Gastroesophageal sphincter (tissue), 4 donors: ENCODE measurements at regions not wholly inside any gene's neighbourhood (a gene's known extent, or its start where the extent isn't known, plus 50 kb on each side); places are given as distances from the start of the nearest gene placed in this dataset.

ENCODE experiments used
- ATAC-seq: fragments of 150-250 bp; one replicate; pipeline ENCODE4 v1.9.1; 2016; ENCODE audit warnings: mild to moderate bottlenecking, moderate library complexity
- H3K27ac ChIP-seq, 4 donors: fragments of 200-600 bp; sonication (generic) in 3 of 4; 1 replicate in 3 of 4; 2 replicates in 1 of 4; pipeline ENCODE4 v1.5.1; 2016 to 2019
- H3K27me3 ChIP-seq: fragments of 200-600 bp; sonication (generic); one replicate; pipeline ENCODE4 v1.5.1; 2019
- H3K36me3 ChIP-seq, 2 donors: fragments of 200-600 bp; sonication (generic); one replicate each; pipeline ENCODE4 v1.5.1; 2019; ENCODE audit warnings: control low read depth in 1 of 2
- H3K4me1 ChIP-seq, 3 donors: fragments of 200-600 bp; sonication (generic); 1 replicate in 2 of 3; 2 replicates in 1 of 3; pipeline ENCODE4 v1.5.1; 2016 to 2019; ENCODE audit warnings: control low read depth in 2 of 3
- H3K4me3 ChIP-seq, 2 donors: fragments of 200-600 bp; sonication (generic); one replicate each; pipeline ENCODE4 v1.5.1; 2019; ENCODE audit warnings: mild to moderate bottlenecking in 1 of 2, moderate library complexity in 1 of 2
- H3K9me3 ChIP-seq, 3 donors: fragments of 200-600 bp; sonication (generic); one replicate each; pipeline ENCODE4 v1.5.1; 2017 to 2019; ENCODE audit warnings: control low read depth in 2 of 3
- EP300 ChIP-seq: sonication (generic); formaldehyde crosslinking; IDR thresholded peaks from one replicate; pipeline ENCODE4 v1.6.1; 2017; ENCODE audit warnings: antibody characterized with exemption, mild to moderate bottlenecking
- POLR2A ChIP-seq, 2 donors: fragments of 450-650 bp; IDR thresholded peaks; one replicate each; pipeline ENCODE4 v1.6.1; 2017; ENCODE audit warnings: antibody characterized with exemption in 2 of 2, mild to moderate bottlenecking in 2 of 2, moderate library complexity in 1 of 2
- POLR2AphosphoS5 ChIP-seq: sonication (generic); formaldehyde crosslinking; IDR thresholded peaks from one replicate; pipeline ENCODE4 v1.6.1; 2017; ENCODE audit warnings: antibody characterized with exemption
- WGBS, 2 donors: methylation state at CpG; one replicate each; pipeline ENCODE4 v1.1.5; 2018; ENCODE audit warnings: low coverage in 1 of 2; 5-methylcytosine and 5-hydroxymethylcytosine counted together
- TF ChIP-seq, protein P1 (sequence below), 4 experiments: fragments of 200-600 bp in 2 of 4; fragments of 450-650 bp in 2 of 4; sonication (generic) in 1 of 4; IDR thresholded peaks; one replicate each; pipeline ENCODE4 v1.5.1; 2017 to 2019; ENCODE audit warnings: antibody characterized with exemption in 4 of 4, mild to moderate bottlenecking in 2 of 4, moderate library complexity in 2 of 4

DNA sequence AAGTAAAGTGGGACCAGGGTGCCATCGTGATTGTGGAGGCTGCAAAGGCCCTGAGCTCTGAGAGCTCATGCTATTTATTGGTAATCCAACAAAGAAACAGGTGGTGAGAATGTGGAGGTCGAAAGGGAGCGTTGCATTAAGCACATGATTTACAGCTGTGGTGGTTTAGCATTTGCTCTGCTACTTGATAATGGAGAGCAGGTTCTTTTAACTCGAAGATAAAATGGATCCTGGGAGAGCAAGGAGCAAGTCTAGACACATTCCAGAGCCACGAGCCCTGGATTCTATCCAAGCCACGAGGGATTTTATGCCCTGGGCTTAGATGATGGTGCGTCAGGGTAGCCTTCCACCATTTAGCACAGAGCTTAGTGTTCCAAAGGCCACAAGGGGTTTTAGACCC lies 1710.1 kb upstream of the CDH9 start:
- no peak for ATAC-seq
- 32 to 64% methylated on average over 6 to 7 of the region's 7 CpGs for WGBS, 2 donors
- no peaks in the 10 kb centered on the region for H3K9me3 ChIP-seq

DNA sequence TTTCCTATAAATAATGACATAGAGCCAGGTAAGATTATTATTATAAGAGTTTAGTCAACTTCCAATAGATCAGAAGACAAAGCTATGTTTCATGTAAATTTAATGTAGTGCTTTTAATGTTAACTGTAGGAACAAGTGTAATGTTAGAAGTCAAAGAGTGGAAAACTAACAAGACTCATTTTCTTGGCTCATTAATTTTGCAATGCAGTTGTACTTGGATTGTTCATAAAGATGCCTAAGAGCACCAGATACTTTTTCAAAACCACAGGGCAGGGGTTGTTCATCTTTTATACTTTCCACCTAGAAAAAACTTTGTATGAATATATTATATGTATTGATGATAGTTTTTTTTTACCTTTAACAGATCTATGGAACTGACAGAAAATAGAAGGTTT lies 1705.3 kb upstream of the CDH9 start:
- no peaks in the 10 kb centered on the region for H3K9me3 ChIP-seq
- H3K4me3 ChIP-seq = no peak overlapping the region
- no peaks in the 10 kb centered on the region for H3K36me3 ChIP-seq
- no peak for ATAC-seq
- no peaks in the 10 kb centered on the region for H3K27me3 ChIP-seq
- TF ChIP-seq POLR2AphosphoS5 = no peak
- TF ChIP-seq, protein P1, sequence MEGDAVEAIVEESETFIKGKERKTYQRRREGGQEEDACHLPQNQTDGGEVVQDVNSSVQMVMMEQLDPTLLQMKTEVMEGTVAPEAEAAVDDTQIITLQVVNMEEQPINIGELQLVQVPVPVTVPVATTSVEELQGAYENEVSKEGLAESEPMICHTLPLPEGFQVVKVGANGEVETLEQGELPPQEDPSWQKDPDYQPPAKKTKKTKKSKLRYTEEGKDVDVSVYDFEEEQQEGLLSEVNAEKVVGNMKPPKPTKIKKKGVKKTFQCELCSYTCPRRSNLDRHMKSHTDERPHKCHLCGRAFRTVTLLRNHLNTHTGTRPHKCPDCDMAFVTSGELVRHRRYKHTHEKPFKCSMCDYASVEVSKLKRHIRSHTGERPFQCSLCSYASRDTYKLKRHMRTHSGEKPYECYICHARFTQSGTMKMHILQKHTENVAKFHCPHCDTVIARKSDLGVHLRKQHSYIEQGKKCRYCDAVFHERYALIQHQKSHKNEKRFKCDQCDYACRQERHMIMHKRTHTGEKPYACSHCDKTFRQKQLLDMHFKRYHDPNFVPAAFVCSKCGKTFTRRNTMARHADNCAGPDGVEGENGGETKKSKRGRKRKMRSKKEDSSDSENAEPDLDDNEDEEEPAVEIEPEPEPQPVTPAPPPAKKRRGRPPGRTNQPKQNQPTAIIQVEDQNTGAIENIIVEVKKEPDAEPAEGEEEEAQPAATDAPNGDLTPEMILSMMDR (IDR thresholded peaks at IDR 0.05) = no peak
- TF ChIP-seq EP300 = no peak
- no peak for TF ChIP-seq POLR2A (IDR thresholded peaks at IDR 0.05)
- H3K27ac ChIP-seq = no peak overlapping the region
- H3K4me1 ChIP-seq = no peaks in the 10 kb centered on the region

More for the DNA sequence above, 1710.1 kb upstream of the CDH9 start:
- Histone ChIP-seq H3K27me3 (no peaks in the 10 kb centered on the region), H3K36me3 (no peaks in the 10 kb centered on the region), H3K4me3 (no peak overlapping the region), H3K27ac (no peak overlapping the region), H3K4me1 (no peaks in the 10 kb centered on the region)
- TF ChIP-seq, protein P1 (IDR thresholded peaks at IDR 0.05) = no peak

DNA sequence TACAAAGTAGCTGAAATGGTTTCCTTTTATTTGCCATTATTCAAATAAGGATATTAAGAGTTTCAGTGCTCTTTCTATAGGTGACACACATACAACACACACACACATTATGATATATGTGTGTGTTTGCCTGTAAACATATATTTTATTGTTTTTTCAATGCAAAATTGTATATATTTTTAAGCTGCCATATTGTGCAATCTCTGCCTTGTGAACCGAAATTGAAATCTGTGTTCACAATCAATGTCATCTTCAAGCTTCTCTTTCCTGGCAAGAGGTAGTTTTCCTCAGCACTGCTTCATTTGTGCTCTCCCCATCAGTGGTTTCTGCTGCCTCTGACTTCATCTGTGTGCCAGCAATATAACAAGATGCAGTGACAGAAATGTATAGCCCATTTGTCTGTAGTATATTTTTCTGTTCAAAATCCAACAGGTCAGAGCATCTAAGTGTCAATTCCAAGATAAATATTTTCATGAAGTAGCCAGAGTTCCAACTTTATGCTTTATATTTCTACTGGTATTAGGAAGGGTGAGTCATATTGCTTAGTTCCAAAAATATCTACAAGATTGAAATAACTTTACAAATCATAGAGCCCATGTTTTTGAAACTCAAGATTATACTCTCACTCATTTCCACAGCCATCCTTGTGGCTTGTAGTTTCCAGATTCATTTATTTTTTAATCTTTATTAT lies 1704.8 kb upstream of the CDH9 start:
- TF ChIP-seq, protein P1 (IDR thresholded peaks at IDR 0.05) = no peak
- TF ChIP-seq POLR2A (IDR thresholded peaks at IDR 0.05) (no peak), EP300 (no peak), POLR2AphosphoS5 (no peak)
- H3K27ac ChIP-seq = no peak overlapping the region
- H3K27me3 ChIP-seq = no peaks in the 10 kb centered on the region
- WGBS, 2 donors = 0% methylated on average over 1 of the region's 1 CpG
- H3K4me1 ChIP-seq = no peaks in the 10 kb centered on the region
- no peaks in the 10 kb centered on the region for H3K9me3 ChIP-seq
- ATAC-seq = no peak
- H3K4me3 ChIP-seq = no peak overlapping the region
- H3K36me3 ChIP-seq = no peaks in the 10 kb centered on the region

DNA sequence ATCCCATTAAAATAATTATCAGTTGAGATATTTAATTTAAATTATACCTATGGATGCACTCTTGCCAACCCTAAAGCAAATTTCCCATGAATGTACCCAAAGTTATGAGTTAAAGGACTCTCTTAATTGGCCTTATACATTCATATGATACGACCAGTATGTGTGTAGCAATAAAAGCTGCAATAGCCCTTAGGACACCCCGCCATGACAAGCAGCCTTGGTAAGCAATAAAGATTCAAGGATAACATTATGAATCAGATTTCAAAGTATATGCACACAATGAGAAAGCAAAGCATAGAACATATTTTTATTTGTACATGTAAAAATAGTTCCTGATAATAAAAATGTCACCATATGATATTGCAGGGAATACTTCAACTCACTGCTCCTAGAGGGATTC lies 1699.3 kb upstream of the CDH9 start:
- no peak for ATAC-seq
- WGBS, 2 donors = 89 to 100% methylated on average over 1 to 2 of the region's 2 CpGs
- no peak for TF ChIP-seq EP300
- H3K27me3 ChIP-seq = no peaks in the 10 kb centered on the region
- H3K9me3 ChIP-seq = no peaks in the 10 kb centered on the region
- H3K4me3 ChIP-seq = no peak overlapping the region
- no peak overlapping the region for H3K27ac ChIP-seq
- no peaks in the 10 kb centered on the region for H3K36me3 ChIP-seq
- no peaks in the 10 kb centered on the region for H3K4me1 ChIP-seq

DNA sequence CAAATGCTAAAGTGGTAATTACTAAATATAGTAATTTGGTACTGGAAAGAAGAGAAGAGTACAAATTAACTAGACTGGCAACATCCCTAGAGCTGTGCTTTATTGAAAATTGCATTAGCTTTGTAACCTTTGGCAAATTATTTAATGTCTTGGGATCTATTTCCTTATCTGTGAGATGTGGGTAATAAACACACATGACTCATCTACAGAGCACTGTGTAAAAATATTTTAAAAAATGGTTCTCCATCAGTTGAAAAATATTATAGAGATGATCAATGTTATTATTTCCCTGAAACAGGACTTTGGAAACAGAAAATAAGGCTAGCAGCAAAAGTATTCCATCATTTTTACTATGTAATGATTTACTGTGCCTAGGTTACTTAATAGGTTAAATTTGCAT lies 1698.8 kb upstream of the CDH9 start:
- no peak overlapping the region for H3K4me3 ChIP-seq
- no peaks in the 10 kb centered on the region for H3K4me1 ChIP-seq
- H3K36me3 ChIP-seq = no peaks in the 10 kb centered on the region
- H3K9me3 ChIP-seq = no peaks in the 10 kb centered on the region
- TF ChIP-seq POLR2AphosphoS5 (no peak), EP300 (no peak), POLR2A (IDR thresholded peaks at IDR 0.05) (no peak)
- TF ChIP-seq, protein P1 (IDR thresholded peaks at IDR 0.05) = no peak
- H3K27me3 ChIP-seq = no peaks in the 10 kb centered on the region
- no peak overlapping the region for H3K27ac ChIP-seq
- ATAC-seq = no peak
